ENCODE measurements at regions not wholly inside any gene's neighbourhood (a gene's known extent, or its start where the extent isn't known, plus 50 kb on each side); places are given as distances from the start of the nearest gene placed in this dataset.

GRCh38 chr4:86497131-86497530, 97.0 kb upstream of the PTPN13 start:
- TF ChIP-seq CTCF (IDR thresholded peaks at IDR 0.05 in 4 of 5, conservative IDR thresholded peaks at IDR 0.05 in 1 of 5) (no peak), POLR2A (IDR thresholded peaks at IDR 0.05) (no peak)
